HG03469 (cell line): ENCODE measurements at regions not wholly inside any gene's neighbourhood (a gene's known extent, or its start where the extent isn't known, plus 50 kb on each side); places are given as distances from the start of the nearest gene placed in this dataset.
"Not testable (repeated sequence)": the region's sequence is repeated elsewhere in the genome, so short reads cannot be mapped to it uniquely, and the experiment has no call there.

Source experiments
- ATAC-seq: cut with Tn5 transposase; IDR thresholded peaks from one replicate; pipeline ENCODE4 v1.9.1; 2021; ENCODE audit warnings: mild to moderate bottlenecking, moderate library complexity, moderate number of reproducible peaks; ENCODE audit not compliant: unreplicated experiment

DNA sequence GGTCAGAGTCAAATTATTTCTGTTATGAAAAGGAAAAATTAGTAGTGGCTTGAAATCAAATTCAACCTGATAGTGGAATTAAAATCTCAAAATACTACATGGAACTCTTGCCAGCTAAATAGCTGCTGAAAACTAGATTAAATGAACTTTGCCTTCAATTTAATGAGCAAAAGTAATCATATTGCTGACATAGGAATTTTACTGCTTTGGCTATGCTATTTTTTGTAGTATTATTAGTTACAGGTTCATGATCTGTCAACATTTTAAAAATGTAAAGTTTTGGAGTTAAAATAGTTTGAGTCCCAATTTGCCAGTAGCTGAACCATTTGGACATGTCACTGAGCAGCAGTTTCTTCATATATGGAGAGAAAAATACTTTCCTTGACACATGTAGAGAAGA, 81.4 kb downstream of the RERGL start:
- ATAC-seq = no peak

DNA sequence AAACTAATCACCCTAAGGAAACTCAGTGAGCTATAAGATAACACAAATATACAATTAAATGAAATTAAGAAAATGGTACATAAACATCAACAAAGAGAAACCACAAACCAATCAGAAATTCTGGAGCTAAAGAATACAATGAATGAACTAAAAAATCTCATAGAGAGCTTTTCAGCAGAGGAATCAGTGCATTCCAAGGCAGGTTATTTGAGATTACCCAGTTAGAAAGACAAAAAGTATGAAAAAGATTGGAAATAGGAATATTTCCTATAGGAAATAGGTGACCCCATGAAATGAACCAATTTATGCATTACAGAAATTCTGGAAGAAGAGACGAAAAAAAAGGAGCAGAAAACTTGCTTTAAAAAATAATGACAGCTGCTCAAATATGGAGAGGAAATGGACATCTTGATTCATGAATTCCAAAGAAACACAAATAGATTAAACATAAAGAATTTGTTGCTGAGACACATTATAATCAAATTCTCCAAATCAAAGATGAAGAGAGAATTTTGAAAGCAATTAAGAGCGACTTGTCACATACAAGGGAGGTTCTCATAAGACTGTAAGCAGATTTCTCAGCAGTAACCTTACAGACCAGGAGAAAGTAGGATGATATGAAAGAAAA, 90.7 kb downstream of the RERGL start:
- ATAC-seq = no peak

DNA sequence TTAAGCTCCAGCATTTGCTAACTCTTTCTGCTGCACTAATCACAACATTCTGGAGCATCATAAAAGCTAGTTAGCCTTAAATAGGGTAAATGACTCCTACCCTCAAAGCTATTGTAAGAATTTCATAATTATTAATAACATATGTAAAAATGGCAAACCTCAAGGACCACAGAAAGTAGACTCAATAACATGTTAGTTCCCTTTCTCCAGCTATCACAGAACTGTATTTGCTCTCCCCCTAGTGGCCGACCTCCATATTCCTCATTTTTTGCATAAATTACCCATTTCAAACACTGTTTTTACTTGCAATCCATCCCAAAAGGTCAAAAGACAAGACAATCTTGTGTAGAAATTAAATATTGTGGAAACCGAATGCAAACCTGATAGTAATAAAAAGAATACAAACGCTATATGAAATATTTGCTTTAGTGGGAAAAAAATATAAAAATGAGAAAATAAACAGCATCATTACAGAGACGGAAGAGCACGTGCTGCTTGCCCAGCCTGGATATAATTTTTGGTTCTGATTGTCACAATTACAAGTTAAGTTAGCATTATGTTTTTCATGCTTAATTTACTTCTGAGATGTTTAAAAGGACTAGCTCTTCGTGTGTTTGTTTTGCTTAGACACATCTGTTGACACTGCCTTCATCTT, 97.9 kb downstream of the RERGL start:
- ATAC-seq = peak; percentile 86

DNA sequence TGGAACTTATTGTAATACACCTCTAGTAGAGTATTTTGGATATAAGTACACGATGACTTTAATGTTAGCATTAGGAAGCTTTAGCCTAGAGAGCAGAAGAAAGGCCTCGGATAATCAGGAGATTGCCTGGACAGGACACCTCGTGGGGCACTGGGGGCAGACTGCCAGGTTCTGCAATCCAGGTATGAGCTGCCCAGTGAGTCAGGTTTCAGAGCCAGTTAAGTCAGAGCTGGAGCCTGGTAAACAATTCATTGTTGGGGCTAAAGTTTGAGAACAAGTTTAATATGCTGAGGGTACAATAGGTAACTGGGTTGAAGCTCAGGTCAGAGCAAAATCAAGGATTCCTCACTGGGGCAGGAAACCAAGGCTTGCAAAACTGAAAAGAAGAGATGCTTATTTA, 107.4 kb downstream of the RERGL start:
- no peak for ATAC-seq

DNA sequence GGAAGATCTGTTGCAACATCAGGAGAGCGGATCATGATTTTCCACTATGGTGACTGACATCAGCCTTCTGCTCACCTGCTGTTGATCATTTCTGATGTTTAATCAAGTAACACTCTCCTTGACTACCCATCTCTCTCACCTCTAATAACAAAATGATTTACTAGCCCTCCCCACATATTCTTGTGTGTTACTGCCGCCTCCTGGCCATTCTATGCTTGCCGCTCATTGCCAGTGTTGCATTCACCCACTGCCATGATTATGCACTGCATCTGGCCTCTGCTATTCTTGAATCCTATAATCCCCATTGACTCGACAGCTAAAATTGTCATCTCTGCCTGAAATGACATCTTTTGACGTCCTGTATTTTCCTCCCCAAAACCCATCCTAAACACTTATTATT, 113.8 kb downstream of the RERGL start:
- ATAC-seq = no peak

DNA sequence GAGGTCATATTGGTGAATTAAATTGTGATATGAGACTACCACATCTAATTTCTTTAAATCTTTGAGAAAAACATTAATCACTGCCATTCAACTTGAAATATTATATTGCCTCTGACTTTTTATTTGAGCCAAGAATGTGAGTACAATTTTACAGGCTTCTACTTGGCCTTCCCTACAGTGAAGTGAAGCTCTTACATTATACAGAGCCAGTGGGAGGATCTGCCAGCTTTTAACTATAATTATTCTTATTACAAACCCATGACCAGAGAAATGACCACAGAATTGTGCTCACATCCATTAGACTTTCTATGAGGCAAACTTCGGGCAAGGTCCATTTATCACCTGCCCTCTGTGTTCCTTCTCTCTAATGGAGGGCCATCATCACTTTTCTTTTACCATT, 114.2 kb downstream of the RERGL start:
- no peak for ATAC-seq

DNA sequence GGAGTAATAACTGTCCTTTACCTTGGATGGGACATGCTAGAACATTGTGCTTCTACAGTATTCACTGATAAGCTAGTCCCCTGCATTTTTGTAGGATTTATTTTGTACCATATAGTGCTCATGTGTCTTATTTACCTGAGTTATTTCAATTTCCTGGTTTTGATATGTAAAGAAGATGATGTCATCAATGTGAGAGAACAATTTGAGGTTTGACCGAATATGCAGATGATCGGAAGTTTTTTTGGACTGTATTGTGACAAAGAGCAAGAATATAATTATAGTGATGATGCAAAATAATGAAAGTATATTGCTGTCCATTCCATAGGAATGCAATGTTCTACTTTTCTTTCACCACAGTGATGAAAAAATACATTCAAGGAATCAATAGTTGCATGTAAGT, 114.8 kb downstream of the RERGL start:
- ATAC-seq = no peak

DNA sequence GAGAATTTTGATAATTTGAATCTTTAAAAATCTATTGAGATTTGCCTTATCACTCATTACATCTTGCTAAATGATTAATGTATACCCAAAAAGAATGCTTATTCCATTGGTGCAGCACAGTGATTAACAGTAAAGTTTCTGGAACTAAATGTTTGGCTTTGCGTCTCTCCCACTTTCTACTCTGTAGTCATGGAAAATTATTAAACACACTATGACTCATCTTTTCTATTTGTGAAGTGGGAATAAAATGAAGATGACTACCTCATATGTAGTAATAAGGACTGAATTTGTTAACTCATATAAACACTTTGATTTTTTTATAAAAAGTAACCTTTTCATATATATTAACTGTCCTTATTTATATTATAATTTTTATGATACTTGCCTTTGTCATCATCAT, 118.1 kb downstream of the RERGL start:
- no peak for ATAC-seq

DNA sequence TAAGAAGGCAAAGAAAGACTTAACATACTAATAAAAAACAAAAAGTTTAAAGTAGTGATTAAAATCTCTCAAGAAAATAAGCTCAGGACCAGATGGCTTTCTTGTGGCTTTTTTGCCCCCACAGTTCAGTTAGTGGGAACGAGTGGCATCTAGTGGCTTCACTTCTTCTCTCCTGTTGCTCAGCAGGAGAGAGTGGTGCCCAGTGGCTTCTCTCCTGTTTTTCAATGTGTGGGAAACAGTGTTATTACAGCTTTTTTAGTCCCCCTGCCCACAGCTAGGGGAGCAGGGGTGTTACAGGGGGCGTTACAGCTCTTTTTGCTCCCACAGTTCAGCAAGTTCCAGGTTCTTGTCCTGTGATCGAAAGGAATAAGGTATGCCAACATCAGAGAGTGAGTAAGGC, 135.2 kb downstream of the RERGL start:
- no peak for ATAC-seq

DNA sequence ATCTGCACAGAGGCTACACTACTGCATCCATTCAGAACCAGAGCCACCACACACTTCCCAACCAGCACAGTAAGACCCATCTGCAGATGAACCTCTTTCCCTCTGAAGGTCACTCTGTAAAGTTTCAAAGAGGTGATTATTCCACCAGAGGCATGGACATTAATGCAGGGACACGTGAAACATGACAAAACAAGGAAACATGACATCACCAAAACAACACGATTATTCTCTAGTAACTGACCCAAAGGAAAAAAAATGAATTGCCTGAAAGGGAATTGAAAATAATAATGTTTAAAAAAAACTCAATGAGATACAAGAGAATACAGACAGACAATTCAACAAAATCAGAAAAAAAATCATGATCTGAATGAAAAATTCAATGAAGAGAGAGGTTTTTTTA, 139.1 kb downstream of the RERGL start:
- ATAC-seq = no peak

DNA sequence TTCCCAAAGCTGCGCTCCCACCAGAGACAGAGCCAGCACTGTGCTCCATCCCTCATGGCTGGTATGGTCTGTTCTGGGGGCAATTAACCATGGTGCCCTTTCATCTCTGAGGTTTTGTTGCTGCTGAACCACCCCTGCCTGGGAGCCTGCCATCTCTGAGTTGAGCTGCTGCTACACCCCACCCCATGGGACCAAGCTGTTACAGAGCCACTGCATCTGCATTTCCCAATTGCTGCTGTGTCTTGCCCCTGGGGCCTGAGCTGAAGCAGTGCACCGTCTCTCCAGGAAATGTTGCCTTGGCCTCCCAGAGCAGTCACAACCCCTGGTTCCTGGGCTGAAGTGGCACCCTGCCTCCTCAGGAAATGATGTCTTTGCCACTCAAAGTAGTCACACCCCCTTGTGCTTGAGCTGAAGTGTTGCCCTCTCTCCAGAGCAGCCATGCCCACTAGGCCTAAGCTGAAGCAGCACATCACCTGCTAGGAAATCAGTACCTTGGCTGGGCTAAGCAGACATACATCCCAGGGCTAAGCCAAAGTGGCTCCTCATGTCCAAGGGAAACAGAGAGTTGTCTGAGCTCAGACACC, 140.3 kb downstream of the RERGL start:
- no peak for ATAC-seq

DNA sequence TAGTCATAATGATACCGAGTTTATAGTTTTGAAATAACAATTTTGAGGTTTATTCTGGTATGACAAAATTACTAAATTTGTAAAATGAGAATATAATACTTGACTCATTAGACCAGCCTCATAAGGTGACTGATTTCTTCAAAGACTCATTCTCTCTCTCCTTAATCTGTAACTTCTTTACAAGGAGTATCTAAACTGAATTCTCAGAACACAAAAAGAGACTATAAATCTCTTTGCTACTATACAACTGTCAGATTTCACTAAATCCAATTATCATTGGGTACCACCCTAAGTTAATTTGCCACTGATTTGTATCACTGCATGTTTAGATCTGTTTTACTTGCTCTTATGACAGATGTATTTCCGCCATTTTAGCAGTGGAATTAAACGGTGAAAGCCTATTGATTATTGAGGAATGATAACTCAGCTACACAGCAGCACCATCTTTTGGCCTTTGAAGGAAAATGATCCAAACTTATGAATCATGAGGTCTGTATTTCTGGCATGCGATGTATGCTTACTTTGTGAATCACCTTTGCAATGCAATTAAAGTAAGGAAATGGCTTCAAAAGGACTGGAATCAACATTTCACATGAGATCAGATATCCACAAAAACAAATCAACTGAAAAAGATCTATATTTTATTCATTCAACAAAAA, 161.2 kb downstream of the RERGL start:
- no peak for ATAC-seq

DNA sequence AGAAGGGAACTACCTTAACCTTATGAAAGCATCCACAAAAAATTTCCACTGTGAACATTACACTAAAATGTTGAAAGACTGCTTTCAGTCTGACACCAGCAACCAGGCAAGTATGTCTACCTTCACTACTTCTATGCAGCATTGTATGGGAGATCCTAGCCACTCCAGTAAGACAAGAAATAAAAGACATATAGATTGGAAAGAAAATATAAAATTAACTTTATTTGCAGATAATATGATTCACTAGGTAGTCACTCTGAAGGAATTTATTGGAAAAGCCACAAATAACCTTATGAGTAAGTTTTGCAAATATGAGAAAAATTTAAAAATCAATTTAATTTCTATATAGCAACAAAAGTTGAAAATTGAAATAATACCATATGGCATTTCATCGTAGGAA, 172.0 kb downstream of the RERGL start:
- no peak for ATAC-seq

DNA sequence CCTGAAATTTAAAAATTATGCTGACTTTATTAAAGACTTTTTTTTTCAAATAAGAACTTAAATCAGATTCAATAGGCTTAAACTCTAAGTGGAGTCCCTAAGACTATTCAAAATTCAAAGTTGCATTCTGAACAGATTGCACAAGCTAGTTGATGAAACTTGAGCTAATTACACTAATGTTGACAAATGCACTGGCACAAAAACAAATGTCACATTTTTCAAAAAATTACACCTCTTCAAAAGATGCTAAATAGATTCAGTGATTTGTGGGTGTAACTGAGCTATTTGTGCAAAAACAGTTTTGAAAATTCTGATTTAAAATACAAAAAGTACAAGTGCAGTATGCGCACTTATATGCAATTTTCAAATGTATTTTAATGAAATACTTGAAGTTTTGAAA, 205.4 kb downstream of the RERGL start:
- no peak for ATAC-seq

DNA sequence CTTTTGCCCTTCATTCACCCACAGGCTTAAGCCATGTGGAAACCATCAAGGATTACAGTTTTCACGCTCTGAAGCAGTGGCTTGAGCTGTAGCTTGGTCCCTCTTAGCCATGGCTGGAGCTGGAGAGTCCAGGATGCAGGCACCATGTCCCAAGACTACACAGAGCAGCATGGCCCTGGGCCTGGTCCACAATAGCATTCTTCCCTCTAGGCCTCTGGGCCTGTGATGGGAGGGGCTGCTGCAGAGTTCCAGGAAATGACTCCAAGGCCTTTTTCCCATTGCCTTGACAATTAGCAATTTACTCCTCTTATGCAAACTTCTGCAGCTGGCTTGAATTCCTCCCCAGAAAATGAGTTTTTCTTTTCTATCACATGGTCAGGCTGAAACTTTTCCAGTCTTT, 211.3 kb downstream of the RERGL start:
- ATAC-seq = no peak

DNA sequence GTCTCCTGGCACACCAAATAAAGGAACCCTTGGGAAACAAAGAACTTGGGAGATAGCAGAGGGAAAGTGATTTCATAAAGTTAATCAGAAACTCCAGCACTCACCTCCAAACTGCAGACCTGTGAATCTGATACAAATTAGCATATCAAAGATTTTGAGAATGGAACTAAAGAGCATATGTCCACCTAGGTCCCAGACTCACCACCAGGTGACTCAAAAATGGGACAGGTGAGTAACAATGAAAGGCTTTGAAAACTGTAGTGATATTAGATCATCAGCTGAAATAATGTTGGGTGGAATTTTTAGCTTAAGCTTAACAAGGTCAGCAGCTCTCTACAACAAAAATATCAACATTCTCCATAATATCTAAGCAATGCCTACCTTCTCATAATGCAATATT, 214.8 kb downstream of the RERGL start:
- no peak for ATAC-seq

DNA sequence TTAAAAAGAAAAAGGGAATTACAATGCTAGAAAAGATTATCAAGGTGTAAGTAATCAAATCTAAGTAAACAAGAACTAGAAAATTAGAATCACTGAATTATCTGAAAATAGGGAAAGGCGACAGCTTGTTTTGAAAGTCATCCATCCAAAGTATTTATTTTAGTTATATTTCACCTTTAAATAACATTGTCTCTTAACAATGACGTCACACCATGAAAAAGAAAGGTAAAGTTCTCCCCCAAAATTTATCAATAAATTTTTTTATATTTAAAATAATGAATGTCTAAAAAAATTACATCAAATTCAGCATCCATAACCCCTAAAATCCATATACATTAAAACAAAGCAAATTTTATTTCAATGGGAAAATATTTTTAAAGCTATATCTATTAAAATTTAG, 223.2 kb downstream of the RERGL start:
- no peak for ATAC-seq

DNA sequence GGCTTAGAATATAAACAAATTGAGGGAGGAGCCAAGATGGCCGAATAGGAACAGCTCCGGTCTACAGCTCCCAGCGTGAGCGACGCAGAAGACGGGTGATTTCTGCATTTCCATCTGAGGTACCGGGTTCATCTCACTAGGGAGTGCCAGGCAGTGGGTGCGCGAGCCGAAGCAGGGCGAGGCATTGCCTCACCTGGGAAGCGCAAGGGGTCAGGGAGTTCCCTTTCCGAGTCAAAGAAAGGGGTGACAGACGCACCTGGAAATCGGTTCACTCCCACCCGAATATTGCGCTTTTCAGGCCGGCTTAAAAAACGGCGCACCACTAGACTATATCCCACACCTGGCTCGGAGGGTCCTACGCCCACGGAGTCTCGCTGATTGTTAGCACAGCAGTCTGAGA, 234.4 kb downstream of the RERGL start:
- ATAC-seq = not testable (repeated sequence)

DNA sequence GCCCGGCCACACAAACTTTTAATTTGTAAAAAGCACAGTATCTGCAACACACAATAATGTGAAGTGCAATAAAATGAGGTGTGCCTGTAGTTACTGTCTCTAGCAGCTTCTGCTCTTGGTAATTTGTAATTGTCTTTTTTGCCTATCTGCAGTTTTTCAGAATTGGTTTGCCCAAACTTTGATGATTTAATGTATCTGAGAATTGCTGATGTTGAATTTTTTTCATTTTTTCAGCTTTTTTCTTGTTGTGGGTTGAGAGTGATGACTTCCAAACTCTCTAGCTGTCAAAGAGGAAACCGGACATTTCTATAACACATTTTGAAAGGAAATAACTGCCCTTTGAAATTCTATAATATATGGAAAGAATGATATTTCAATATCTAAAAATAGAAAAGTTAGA, 236.9 kb downstream of the RERGL start:
- no peak for ATAC-seq

DNA sequence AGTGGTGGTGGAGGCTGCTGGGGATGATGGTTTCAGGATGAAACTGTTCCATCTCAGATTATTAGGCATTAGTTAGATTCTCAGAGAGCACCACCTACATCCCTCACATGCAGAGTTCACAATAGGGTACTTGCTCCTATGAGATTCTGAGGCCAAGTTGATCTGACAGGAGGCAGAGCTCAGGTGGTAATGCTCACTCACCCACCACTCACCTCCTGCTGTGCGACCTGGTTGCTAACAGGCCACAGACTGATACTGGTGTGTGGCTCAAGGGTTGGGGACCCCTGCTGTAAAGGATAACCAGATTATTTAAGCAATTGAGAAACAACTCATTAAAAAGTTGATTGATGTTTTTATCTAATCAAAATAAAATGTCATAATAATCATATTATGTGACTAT, 248.5 kb downstream of the RERGL start:
- no peak for ATAC-seq

DNA sequence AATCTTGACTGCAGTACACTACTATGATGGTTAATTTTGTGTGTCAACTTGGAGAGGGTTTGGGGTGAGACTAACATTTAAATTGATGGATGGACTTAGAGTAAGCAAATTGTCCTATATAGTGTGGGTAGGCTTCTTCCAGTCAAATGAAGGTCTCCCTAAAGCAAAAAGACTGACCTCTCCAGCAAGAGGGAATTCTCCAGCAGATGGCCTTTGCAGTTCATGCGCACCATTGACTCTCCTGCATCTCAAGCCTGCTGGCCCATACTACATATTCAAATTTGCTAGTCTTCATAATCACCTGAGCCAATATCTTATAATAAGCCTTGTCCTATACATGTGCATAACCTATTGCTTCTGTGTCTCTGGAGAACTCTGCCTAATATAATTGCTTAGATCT, 260.2 kb downstream of the RERGL start:
- ATAC-seq = no peak

DNA sequence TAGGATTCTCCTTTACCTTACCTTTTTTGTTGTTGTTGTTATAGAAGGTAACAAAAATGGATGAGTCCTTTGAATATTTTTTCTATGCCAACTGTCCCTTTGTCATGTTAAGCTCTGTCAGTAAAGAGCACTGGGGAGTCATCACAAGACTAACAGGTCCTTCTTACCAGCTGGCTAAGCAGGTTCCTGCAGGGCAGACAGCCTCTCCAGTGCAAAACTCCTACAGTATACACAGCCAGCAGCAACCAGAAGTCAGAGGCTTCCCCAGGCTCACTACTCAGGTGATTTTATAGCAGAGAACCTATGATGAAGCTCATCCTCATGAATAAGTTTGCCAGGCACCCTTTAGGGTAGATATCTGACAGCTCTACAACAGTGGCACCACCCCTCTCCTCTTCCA, 271.1 kb downstream of the RERGL start:
- ATAC-seq = no peak
